Gastrocnemius medialis (tissue), 4 donors: ENCODE measurements at regions not wholly inside any gene's neighbourhood (a gene's known extent, or its start where the extent isn't known, plus 50 kb on each side); places are given as distances from the start of the nearest gene placed in this dataset.
"Not testable (repeated sequence)": the region's sequence is repeated elsewhere in the genome, so short reads cannot be mapped to it uniquely, and the experiment has no call there.

ENCODE experiments used
- ATAC-seq, 2 donors: fragments of 150-250 bp; one replicate each; pipeline ENCODE4 v1.9.1; 2016
- DNase-seq, 2 donors: peaks; one replicate each; pipeline ENCODE4 v3.0.0-alpha.2; 2019
- H3K27ac ChIP-seq, 4 donors: fragments of 200-600 bp; sonication (generic); 1 replicate in 1 of 4; 2 replicates in 3 of 4; pipeline ENCODE4 v1.5.1; 2016 to 2018; ENCODE audit warnings: mild to moderate bottlenecking in 2 of 4, moderate library complexity in 1 of 4
- H3K27me3 ChIP-seq, 3 donors: fragments of 200-600 bp; sonication (generic) in 2 of 3; 1 replicate in 1 of 3; 2 replicates in 2 of 3; pipeline versions ENCODE4 v1.5.1 to v1.6.0; 2016 to 2019; ENCODE audit warnings: mild to moderate bottlenecking in 1 of 3, moderate library complexity in 1 of 3
- H3K36me3 ChIP-seq, 2 donors: fragments of 200-600 bp; sonication (generic) in 1 of 2; one replicate each; pipeline ENCODE4 v1.5.1; 2017 to 2018
- H3K4me1 ChIP-seq, 2 donors: fragments of 200-600 bp; sonication (generic) in 1 of 2; one replicate each; pipeline ENCODE4 v1.5.1; 2016 to 2017; ENCODE audit warnings: mild to moderate bottlenecking in 2 of 2
- H3K4me3 ChIP-seq, 4 donors: fragments of 200-600 bp; sonication (generic) in 3 of 4; 1 replicate in 1 of 4; 2 replicates in 3 of 4; pipeline ENCODE4 v1.5.1; 2016 to 2019; ENCODE audit warnings: mild to moderate bottlenecking in 2 of 4
- H3K9me3 ChIP-seq, 3 donors: fragments of 200-600 bp; sonication (generic) in 2 of 3; 1 replicate in 1 of 3; 2 replicates in 2 of 3; pipeline ENCODE4 v1.5.1; 2016 to 2019
- POLR2A ChIP-seq, 2 donors: fragments of 450-650 bp; IDR thresholded peaks; one replicate each; pipeline ENCODE4 v1.6.1; 2017; ENCODE audit warnings: antibody characterized with exemption in 2 of 2, mild to moderate bottlenecking in 2 of 2, moderate library complexity in 2 of 2
- in situ Hi-C, 4 donors: fragments of 200-750 bp; cut with MboI; loops; one replicate each; pipeline versions ENCODE4 v1.15.0 to v1.8.0; 2017; ENCODE audit warnings: low sequenced_read_pairs in 4 of 4
- intact Hi-C: fragments of 100-400 bp; cut with DNase I; formaldehyde crosslinking; loops from one replicate; pipeline ENCODE4 v1.15.1; 2023; ENCODE audit warnings: low total_unique reads
- TF ChIP-seq, protein P1 (sequence below), 5 experiments: fragments of 450-650 bp in 3 of 5; fragments of 200-600 bp in 2 of 5; sonication (generic) in 2 of 5; IDR thresholded peaks in 4 of 5; conservative IDR thresholded peaks in 1 of 5; 1 replicate in 4 of 5; 2 replicates in 1 of 5; pipeline ENCODE4 v1.5.1; 2016 to 2019; ENCODE audit warnings: antibody characterized with exemption in 5 of 5, mild to moderate bottlenecking in 3 of 5, moderate library complexity in 3 of 5

DNA sequence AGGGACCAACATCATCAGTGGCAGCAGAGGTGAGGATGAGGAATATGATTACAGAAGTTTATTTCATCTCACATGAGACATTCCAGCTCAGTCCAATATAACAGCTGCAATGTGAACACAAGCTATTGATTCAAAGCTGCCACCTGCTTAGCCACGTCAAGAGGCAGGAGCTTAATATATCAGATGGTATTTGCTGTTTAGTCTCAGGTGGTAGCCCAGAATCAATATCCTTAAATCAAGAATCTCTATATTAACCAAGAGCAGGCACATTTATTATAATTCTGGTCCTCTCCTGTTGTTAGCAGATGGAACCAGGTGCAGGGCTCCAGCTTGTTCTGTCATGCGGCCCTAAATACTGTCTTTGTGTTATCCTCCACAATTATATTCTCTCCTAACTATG lies 431.6 kb downstream of the ICE1 start:
- in situ Hi-C loops = no loop called here
- Histone ChIP-seq H3K36me3 (no peaks in the 10 kb centered on the region), H3K9me3 (no peaks in the 10 kb centered on the region), H3K4me3 (no peak overlapping the region), H3K4me1 (no peaks in the 10 kb centered on the region), H3K27ac (no peak overlapping the region), H3K27me3 (no peaks in the 10 kb centered on the region)
- intact Hi-C loops = no loop called here
- no peak for DNase-seq
- TF ChIP-seq, protein P1, sequence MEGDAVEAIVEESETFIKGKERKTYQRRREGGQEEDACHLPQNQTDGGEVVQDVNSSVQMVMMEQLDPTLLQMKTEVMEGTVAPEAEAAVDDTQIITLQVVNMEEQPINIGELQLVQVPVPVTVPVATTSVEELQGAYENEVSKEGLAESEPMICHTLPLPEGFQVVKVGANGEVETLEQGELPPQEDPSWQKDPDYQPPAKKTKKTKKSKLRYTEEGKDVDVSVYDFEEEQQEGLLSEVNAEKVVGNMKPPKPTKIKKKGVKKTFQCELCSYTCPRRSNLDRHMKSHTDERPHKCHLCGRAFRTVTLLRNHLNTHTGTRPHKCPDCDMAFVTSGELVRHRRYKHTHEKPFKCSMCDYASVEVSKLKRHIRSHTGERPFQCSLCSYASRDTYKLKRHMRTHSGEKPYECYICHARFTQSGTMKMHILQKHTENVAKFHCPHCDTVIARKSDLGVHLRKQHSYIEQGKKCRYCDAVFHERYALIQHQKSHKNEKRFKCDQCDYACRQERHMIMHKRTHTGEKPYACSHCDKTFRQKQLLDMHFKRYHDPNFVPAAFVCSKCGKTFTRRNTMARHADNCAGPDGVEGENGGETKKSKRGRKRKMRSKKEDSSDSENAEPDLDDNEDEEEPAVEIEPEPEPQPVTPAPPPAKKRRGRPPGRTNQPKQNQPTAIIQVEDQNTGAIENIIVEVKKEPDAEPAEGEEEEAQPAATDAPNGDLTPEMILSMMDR (IDR thresholded peaks at IDR 0.05 in 4 of 5, conservative IDR thresholded peaks at IDR 0.05 in 1 of 5) = no peak
- TF ChIP-seq POLR2A (IDR thresholded peaks at IDR 0.05) = no peak
- ATAC-seq = no peak

DNA sequence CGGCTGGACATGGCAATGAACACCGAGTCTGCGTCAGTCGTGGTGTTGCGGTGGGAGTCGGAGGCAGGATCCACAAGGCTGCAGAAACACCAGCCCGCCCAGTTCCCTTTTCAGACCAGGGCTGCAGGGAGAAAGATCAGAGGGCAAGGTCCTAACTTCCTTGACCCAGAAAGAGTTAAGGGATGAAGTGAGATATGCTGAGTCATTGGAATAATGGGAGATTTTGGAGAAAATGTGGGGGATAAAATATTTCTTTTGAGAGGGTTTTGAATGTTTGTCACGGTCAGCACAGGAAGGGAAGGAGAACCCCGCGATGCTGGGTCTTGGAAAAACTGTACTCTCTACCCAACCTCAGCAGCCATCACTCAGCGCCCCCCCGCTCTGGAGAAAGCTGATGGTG lies 416.0 kb downstream of the ICE1 start:
- Histone ChIP-seq H3K9me3 (no peaks in the 10 kb centered on the region), H3K4me1 (no peaks in the 10 kb centered on the region), H3K27me3 (no peaks in the 10 kb centered on the region), H3K4me3 (no peak overlapping the region), H3K36me3 (no peaks in the 10 kb centered on the region), H3K27ac (no peak overlapping the region)
- no peak for DNase-seq
- in situ Hi-C loops = no loop called here
- no peak for TF ChIP-seq POLR2A (IDR thresholded peaks at IDR 0.05)
- TF ChIP-seq, protein P1 (IDR thresholded peaks at IDR 0.05 in 4 of 5, conservative IDR thresholded peaks at IDR 0.05 in 1 of 5) = no peak
- no peak for ATAC-seq
- intact Hi-C loops = no loop called here

DNA sequence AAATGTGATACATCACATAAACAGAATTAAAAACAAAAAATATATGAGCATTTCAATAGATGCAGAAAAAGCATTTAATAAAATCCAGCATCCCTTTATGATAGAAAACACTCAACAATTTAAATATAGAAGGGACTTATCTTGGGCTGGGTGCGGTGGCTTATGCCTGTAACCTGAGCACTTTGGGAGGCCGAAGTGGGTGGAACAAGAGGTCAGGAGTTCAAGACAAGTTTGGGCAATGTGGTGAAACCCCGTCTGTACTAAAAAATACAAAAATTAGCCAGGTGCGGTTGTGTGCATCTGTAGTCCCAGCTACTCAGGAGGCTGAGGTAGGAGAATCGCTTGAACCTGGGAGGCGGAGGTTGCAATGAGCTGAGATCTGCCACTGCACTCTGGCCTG lies 409.1 kb downstream of the ICE1 start:
- in situ Hi-C loops, H3K4me3 ChIP-seq, DNase-seq, H3K4me1 ChIP-seq, H3K9me3 ChIP-seq, H3K36me3 ChIP-seq, H3K27ac ChIP-seq, ATAC-seq, H3K27me3 ChIP-seq, intact Hi-C loops: not testable (repeated sequence)

DNA sequence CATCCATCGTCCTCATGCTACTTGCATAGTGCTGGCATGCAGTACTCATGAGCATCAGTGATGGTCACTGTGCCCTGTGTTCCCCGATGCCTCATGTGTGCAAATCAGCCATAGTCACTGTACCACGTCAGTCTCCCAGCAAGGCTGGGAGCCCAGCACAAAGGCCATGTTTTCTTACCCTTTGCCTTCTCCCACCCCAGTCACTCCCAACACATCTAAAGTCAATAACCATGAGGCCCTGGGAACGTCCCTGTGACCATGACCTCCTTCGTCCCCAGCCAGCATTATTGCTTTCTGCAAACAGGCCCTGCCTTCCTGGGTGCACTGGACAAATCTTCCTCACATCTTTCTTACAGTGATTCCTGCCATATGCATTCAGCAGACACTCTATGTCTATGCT lies 406.1 kb downstream of the ICE1 start:
- intact Hi-C loops (no loop called here), in situ Hi-C loops (no loop called here)
- DNase-seq (no peak), ATAC-seq (no peak)
- Histone ChIP-seq H3K27ac (no peak overlapping the region), H3K36me3 (no peaks in the 10 kb centered on the region), H3K4me3 (no peak overlapping the region), H3K9me3 (no peaks in the 10 kb centered on the region), H3K4me1 (peaks cover 0 to 4% of the 10 kb centered on the region in 2 donors), H3K27me3 (no peaks in the 10 kb centered on the region)
- TF ChIP-seq, protein P1 (IDR thresholded peaks at IDR 0.05 in 4 of 5, conservative IDR thresholded peaks at IDR 0.05 in 1 of 5) = no peak
- no peak for TF ChIP-seq POLR2A (IDR thresholded peaks at IDR 0.05)

DNA sequence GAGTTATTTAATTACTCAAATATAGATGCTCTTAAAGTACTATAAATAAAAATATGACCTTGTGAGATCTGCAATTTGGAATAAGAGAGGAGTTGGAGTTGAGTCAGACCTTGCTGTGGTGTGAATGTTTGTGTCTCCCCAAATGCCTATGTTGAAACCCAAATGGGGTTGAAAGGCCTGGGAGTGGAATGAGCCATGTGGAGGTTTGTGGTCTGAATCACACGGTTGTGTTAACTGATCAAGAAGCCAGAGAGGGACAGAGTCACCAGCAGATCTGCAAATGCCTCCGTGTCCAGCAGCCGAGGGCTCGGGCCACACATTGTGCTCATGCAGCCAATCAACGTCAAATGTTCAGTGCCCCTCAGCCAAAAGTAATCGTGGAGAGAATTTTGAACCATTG lies 404.4 kb downstream of the ICE1 start:
- Histone ChIP-seq H3K4me1 (peaks cover 0 to 4% of the 10 kb centered on the region in 2 donors), H3K9me3 (no peaks in the 10 kb centered on the region), H3K36me3 (no peaks in the 10 kb centered on the region), H3K4me3 (no peak overlapping the region), H3K27ac (no peak overlapping the region), H3K27me3 (no peaks in the 10 kb centered on the region)
- intact Hi-C loops (no loop called here), in situ Hi-C loops (no loop called here)
- ATAC-seq (peak; percentile 36 to 65), DNase-seq (no peak)
- TF ChIP-seq, protein P1 (IDR thresholded peaks at IDR 0.05 in 4 of 5, conservative IDR thresholded peaks at IDR 0.05 in 1 of 5) = no peak
- TF ChIP-seq POLR2A (IDR thresholded peaks at IDR 0.05) = no peak
